ENCODE measurements at regions not wholly inside any gene's neighbourhood (a gene's known extent, or its start where the extent isn't known, plus 50 kb on each side); places are given as distances from the start of the nearest gene placed in this dataset.

- Histone ChIP-seq H3K9me3 (ENCODE audit: low read depth, low read length) (no peaks in the 10 kb centered on the region), H3K4me3 (ENCODE audit: insufficient read depth, low read length) (no peak overlapping the region), H2AFZ (ENCODE audit: low read length) (no peak overlapping the region), H3K79me2 (ENCODE audit: insufficient read depth, low read length) (no peaks in the 10 kb centered on the region), H4K20me1 (ENCODE audit: insufficient read depth, low read length) (no peaks in the 10 kb centered on the region), H3K36me3 (ENCODE audit: insufficient read depth, low read length) (no peaks in the 10 kb centered on the region), H3K4me2 (ENCODE audit: insufficient read depth, low read length) (no peak overlapping the region), H3K4me1 (ENCODE audit: insufficient read depth, low read length) (peaks cover 10% of the 10 kb centered on the region), H3K27ac (ENCODE audit: low read depth, low read length) (no peak overlapping the region), H3K27me3 (ENCODE audit: insufficient read depth, low read length) (no peaks in the 10 kb centered on the region)
- no peak for DNase-seq (ENCODE audit: insufficient read length, low spot score, missing footprints)
- TF ChIP-seq CTCF (IDR thresholded peaks at IDR 0.05; ENCODE audit: extremely low read depth, low read depth, low read length): no peak
Measured at GRCh38 chr13:50701469-50701868, 142.0 kb downstream of the DLEU7 start.

GRCh38 chr13:50706505-50706904 lies 137.0 kb downstream of the DLEU7 start:
- Histone ChIP-seq H3K4me2 (ENCODE audit: insufficient read depth, low read length) (no peak overlapping the region), H3K27ac (ENCODE audit: low read depth, low read length) (no peak overlapping the region), H3K4me1 (ENCODE audit: insufficient read depth, low read length) (no peaks in the 10 kb centered on the region), H4K20me1 (ENCODE audit: insufficient read depth, low read length) (no peaks in the 10 kb centered on the region), H3K9me3 (ENCODE audit: low read depth, low read length) (no peaks in the 10 kb centered on the region), H3K27me3 (ENCODE audit: insufficient read depth, low read length) (no peaks in the 10 kb centered on the region), H2AFZ (ENCODE audit: low read length) (no peak overlapping the region), H3K4me3 (ENCODE audit: insufficient read depth, low read length) (no peak overlapping the region), H3K79me2 (ENCODE audit: insufficient read depth, low read length) (no peaks in the 10 kb centered on the region), H3K36me3 (ENCODE audit: insufficient read depth, low read length) (no peaks in the 10 kb centered on the region)
- DNase-seq (ENCODE audit: insufficient read length, low spot score, missing footprints): no peak
- no peak for TF ChIP-seq CTCF (IDR thresholded peaks at IDR 0.05; ENCODE audit: extremely low read depth, low read depth, low read length)

- no peaks in the 10 kb centered on the region for H3K4me1 ChIP-seq (ENCODE audit: insufficient read depth, low read length)
- H3K9me3 ChIP-seq (ENCODE audit: low read depth, low read length): no peaks in the 10 kb centered on the region
- TF ChIP-seq CTCF (IDR thresholded peaks at IDR 0.05; ENCODE audit: extremely low read depth, low read depth, low read length): no peak
- no peaks in the 10 kb centered on the region for H3K79me2 ChIP-seq (ENCODE audit: insufficient read depth, low read length)
- H4K20me1 ChIP-seq (ENCODE audit: insufficient read depth, low read length): no peaks in the 10 kb centered on the region
- H3K36me3 ChIP-seq (ENCODE audit: insufficient read depth, low read length): no peaks in the 10 kb centered on the region
- no peak overlapping the region for H3K27ac ChIP-seq (ENCODE audit: low read depth, low read length)
- no peak overlapping the region for H3K4me2 ChIP-seq (ENCODE audit: insufficient read depth, low read length)
- H3K27me3 ChIP-seq (ENCODE audit: insufficient read depth, low read length): no peaks in the 10 kb centered on the region
- H2AFZ ChIP-seq (ENCODE audit: low read length): no peak overlapping the region
- H3K4me3 ChIP-seq (ENCODE audit: insufficient read depth, low read length): no peak overlapping the region
- no peak for DNase-seq (ENCODE audit: insufficient read length, low spot score, missing footprints)
Measured at GRCh38 chr13:50707628-50708027, 135.9 kb downstream of the DLEU7 start.

GRCh38 chr13:50708461-50708860 lies 135.0 kb downstream of the DLEU7 start:
- Histone ChIP-seq H3K9me3 (ENCODE audit: low read depth, low read length) (no peaks in the 10 kb centered on the region), H2AFZ (ENCODE audit: low read length) (no peak overlapping the region), H4K20me1 (ENCODE audit: insufficient read depth, low read length) (no peaks in the 10 kb centered on the region), H3K27ac (ENCODE audit: low read depth, low read length) (no peak overlapping the region), H3K4me2 (ENCODE audit: insufficient read depth, low read length) (no peak overlapping the region), H3K4me1 (ENCODE audit: insufficient read depth, low read length) (peaks cover under 1% of the 10 kb centered on the region), H3K79me2 (ENCODE audit: insufficient read depth, low read length) (no peaks in the 10 kb centered on the region), H3K36me3 (ENCODE audit: insufficient read depth, low read length) (no peaks in the 10 kb centered on the region), H3K27me3 (ENCODE audit: insufficient read depth, low read length) (no peaks in the 10 kb centered on the region), H3K4me3 (ENCODE audit: insufficient read depth, low read length) (no peak overlapping the region)
- no peak for TF ChIP-seq CTCF (IDR thresholded peaks at IDR 0.05; ENCODE audit: extremely low read depth, low read depth, low read length)
- DNase-seq (ENCODE audit: insufficient read length, low spot score, missing footprints): no peak

Measured in osteoblast (primary cell).